HEK293 (cell line): ENCODE measurements at regions not wholly inside any gene's neighbourhood (a gene's known extent, or its start where the extent isn't known, plus 50 kb on each side); places are given as distances from the start of the nearest gene placed in this dataset.

Experiments used
- CTCF ChIA-PET: fragments of 350-600 bp; formaldehyde crosslinking; extraction: SDS; loops from one replicate; lab custom pipeline; 2021; ENCODE audit warnings: antibody characterized with exemption; lab: Yijun Ruan, JAX
- POLR2A ChIA-PET: fragments of 300-600 bp; formaldehyde crosslinking; extraction: SDS; loops from one replicate; lab custom pipeline; 2020; ENCODE audit warnings: antibody characterized with exemption, inconsistent platforms; lab: Yijun Ruan, JAX
- H3K27ac ChIP-seq: fragments of 200-500 bp; sonication (Bioruptor generic); 2 replicates; pipeline ENCODE4 v1.5.1; 2014; ENCODE audit warnings: low read depth, low read length, control low read depth, inconsistent platforms; ENCODE audit errors: extremely low read depth
- H3K36me3 ChIP-seq, 2 experiments: fragments of 200-500 bp in 1 of 2; sonication (Bioruptor generic) in 1 of 2; 1 replicate in 1 of 2; 2 replicates in 1 of 2; pipeline ENCODE4 v1.5.1; 2014 to 2017; ENCODE audit warnings: inconsistent platforms in 2 of 2, low read length in 2 of 2; ENCODE audit not compliant: control insufficient read depth in 2 of 2, insufficient read depth in 1 of 2
- H3K4me1 ChIP-seq: fragments of 200-500 bp; sonication (Bioruptor generic); 2 replicates; pipeline ENCODE4 v1.5.1; 2014; ENCODE audit warnings: mild to moderate bottlenecking, low read length, inconsistent platforms; ENCODE audit not compliant: control insufficient read depth, insufficient read depth
- H3K4me3 ChIP-seq: 2 replicates; pipeline ENCODE4 v1.5.1; 2011; ENCODE audit warnings: low read depth, mild to moderate bottlenecking, control low read depth, low read length, moderate library complexity
- H3K9me3 ChIP-seq: fragments of 200-500 bp; sonication (Bioruptor generic); 2 replicates; pipeline ENCODE4 v1.5.1; 2014; ENCODE audit warnings: low read depth, low read length, inconsistent platforms; ENCODE audit not compliant: control insufficient read depth, insufficient read depth
- GLIS1 ChIP-seq: fragments of 450-650 bp; formaldehyde crosslinking; IDR thresholded peaks from 2 replicates; pipeline ENCODE4 v1.5.1; 2016; ENCODE audit warnings: missing biosample characterization, missing genetic modification characterization
- REPIN1 ChIP-seq: fragments of 450-650 bp; formaldehyde crosslinking; IDR thresholded peaks from 2 replicates; pipeline ENCODE4 v1.5.1; 2017; ENCODE audit warnings: missing biosample characterization, missing genetic modification characterization, low read depth
- SALL2 ChIP-seq: fragments of 450-650 bp; formaldehyde crosslinking; IDR thresholded peaks from 2 replicates; pipeline ENCODE4 v1.5.0; 2017; ENCODE audit warnings: missing biosample characterization, mild to moderate bottlenecking, missing genetic modification characterization, borderline replicate concordance
- SCRT1 ChIP-seq: fragments of 450-650 bp; formaldehyde crosslinking; IDR thresholded peaks from 2 replicates; pipeline ENCODE4 v1.5.1; 2016; ENCODE audit warnings: missing biosample characterization, missing genetic modification characterization, borderline replicate concordance
- SCRT2 ChIP-seq: fragments of 450-650 bp; formaldehyde crosslinking; IDR thresholded peaks from 2 replicates; pipeline ENCODE4 v1.5.1; 2016; ENCODE audit warnings: missing biosample characterization, missing genetic modification characterization
- YY2 ChIP-seq: fragments of 450-650 bp; formaldehyde crosslinking; IDR thresholded peaks from 2 replicates; pipeline ENCODE4 v1.5.1; 2016; ENCODE audit warnings: missing biosample characterization, missing genetic modification characterization
- ZIC2 ChIP-seq: fragments of 450-650 bp; formaldehyde crosslinking; IDR thresholded peaks from 2 replicates; pipeline ENCODE4 v1.5.1; 2016; ENCODE audit warnings: missing biosample characterization, missing genetic modification characterization
- ZNF10 ChIP-seq: fragments of 450-650 bp; formaldehyde crosslinking; IDR thresholded peaks from 2 replicates; pipeline ENCODE4 v1.5.1; 2017; ENCODE audit warnings: missing biosample characterization, missing genetic modification characterization
- ZNF121 ChIP-seq: fragments of 450-650 bp; formaldehyde crosslinking; IDR thresholded peaks from 2 replicates; pipeline ENCODE4 v1.5.1; 2016; ENCODE audit warnings: missing biosample characterization, missing genetic modification characterization
- ZNF157 ChIP-seq: fragments of 450-650 bp; formaldehyde crosslinking; IDR thresholded peaks from 2 replicates; pipeline ENCODE4 v1.5.1; 2016; ENCODE audit warnings: missing biosample characterization, missing genetic modification characterization
- ZNF248 ChIP-seq: fragments of 450-650 bp; formaldehyde crosslinking; IDR thresholded peaks from 2 replicates; pipeline ENCODE4 v1.5.1; 2017; ENCODE audit warnings: missing biosample characterization, missing genetic modification characterization
- ZNF335 ChIP-seq: fragments of 450-650 bp; formaldehyde crosslinking; conservative IDR thresholded peaks from 2 replicates; pipeline ENCODE4 v1.5.1; 2016; ENCODE audit warnings: missing biosample characterization, missing genetic modification characterization
- ZNF341 ChIP-seq: fragments of 450-650 bp; formaldehyde crosslinking; IDR thresholded peaks from 2 replicates; pipeline ENCODE4; 2016; ENCODE audit warnings: low read depth, missing biosample characterization, missing genetic modification characterization
- ZNF391 ChIP-seq: fragments of 450-650 bp; formaldehyde crosslinking; IDR thresholded peaks from 2 replicates; pipeline ENCODE4 v1.5.1; 2016; ENCODE audit warnings: low read depth, missing biosample characterization, missing genetic modification characterization, borderline replicate concordance
- ZNF473 ChIP-seq: fragments of 450-650 bp; formaldehyde crosslinking; IDR thresholded peaks from 2 replicates; pipeline ENCODE4 v1.5.1; 2017; ENCODE audit warnings: missing biosample characterization, missing genetic modification characterization
- ZNF548 ChIP-seq: fragments of 450-650 bp; formaldehyde crosslinking; IDR thresholded peaks from 2 replicates; pipeline ENCODE4 v1.5.1; 2016; ENCODE audit warnings: missing biosample characterization, missing genetic modification characterization
- ZNF585B ChIP-seq: fragments of 450-650 bp; formaldehyde crosslinking; IDR thresholded peaks from 2 replicates; pipeline ENCODE4 v1.5.1; 2016; ENCODE audit warnings: missing biosample characterization, missing genetic modification characterization
- ZNF660 ChIP-seq: fragments of 450-650 bp; IDR thresholded peaks from 2 replicates; pipeline ENCODE4 v1.5.1; 2018; ENCODE audit warnings: missing biosample characterization, mild to moderate bottlenecking, missing genetic modification characterization
- ZNF701 ChIP-seq: fragments of 450-650 bp; formaldehyde crosslinking; IDR thresholded peaks from 2 replicates; pipeline ENCODE4 v1.5.1; 2016; ENCODE audit warnings: missing biosample characterization, missing genetic modification characterization
- ZNF76 ChIP-seq: fragments of 450-650 bp; formaldehyde crosslinking; IDR thresholded peaks from 2 replicates; pipeline ENCODE4; 2016; ENCODE audit warnings: low read depth, missing biosample characterization, missing genetic modification characterization, borderline replicate concordance
- ZNF776 ChIP-seq: fragments of 450-650 bp; formaldehyde crosslinking; IDR thresholded peaks from 2 replicates; pipeline ENCODE4 v1.5.0; 2017; ENCODE audit warnings: missing biosample characterization, missing genetic modification characterization, borderline replicate concordance
- ZNF792 ChIP-seq: fragments of 450-650 bp; formaldehyde crosslinking; IDR thresholded peaks from 2 replicates; pipeline ENCODE4 v1.5.1; 2016; ENCODE audit warnings: missing biosample characterization, missing genetic modification characterization
- ZNF830 ChIP-seq: fragments of 450-650 bp; IDR thresholded peaks from 2 replicates; pipeline ENCODE4 v1.5.0; 2018; ENCODE audit warnings: missing biosample characterization, missing genetic modification characterization, low read depth, mild to moderate bottlenecking, moderate library complexity
- ZNF843 ChIP-seq: fragments of 450-650 bp; formaldehyde crosslinking; IDR thresholded peaks from 2 replicates; pipeline ENCODE4 v1.5.1; 2016; ENCODE audit warnings: missing biosample characterization, missing genetic modification characterization
- ZXDB ChIP-seq: fragments of 450-650 bp; formaldehyde crosslinking; IDR thresholded peaks from 2 replicates; pipeline ENCODE4 v1.5.1; 2016; ENCODE audit warnings: missing biosample characterization, missing genetic modification characterization
- TF ChIP-seq, protein P1 (sequence below): fragments of 450-650 bp; formaldehyde crosslinking; optimal IDR thresholded peaks from 2 replicates; pipeline ENCODE3; 2016; ENCODE audit warnings: missing biosample characterization, mild to moderate bottlenecking, missing genetic modification characterization
- TF ChIP-seq, protein P2 (sequence below): fragments of 450-650 bp; formaldehyde crosslinking; IDR thresholded peaks from 2 replicates; pipeline ENCODE4 v1.5.1; 2016; ENCODE audit warnings: missing biosample characterization, missing genetic modification characterization, low read depth
- TF ChIP-seq, protein P3 (sequence below): fragments of 450-650 bp; formaldehyde crosslinking; IDR thresholded peaks from 2 replicates; pipeline ENCODE4 v1.5.1; 2017; ENCODE audit warnings: missing biosample characterization, missing genetic modification characterization

DNA sequence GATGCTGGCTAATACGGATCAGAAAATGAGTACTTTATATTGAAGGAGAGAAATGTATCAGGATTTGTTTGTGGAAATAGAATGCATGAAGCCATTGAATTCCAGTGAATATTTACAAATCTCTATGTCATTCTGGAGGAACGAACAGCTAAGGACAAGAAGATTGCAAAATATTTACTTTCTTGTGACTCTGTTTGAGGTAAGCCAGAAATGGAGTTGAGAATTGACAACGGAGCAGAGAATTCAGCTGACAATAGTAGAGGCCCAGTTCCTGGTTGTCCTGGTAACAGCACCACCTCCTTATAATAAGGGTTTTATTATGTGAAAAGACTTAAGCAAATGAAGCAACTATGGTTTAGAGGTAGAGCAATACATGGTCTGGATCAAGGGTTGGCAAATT lies 349.2 kb downstream of the ADCYAP1 start (continued):
- TF ChIP-seq ZNF121 (tag by site-specific recombination) = no peak
- no peak for TF ChIP-seq ZNF10 (tag by site-specific recombination)
- TF ChIP-seq ZNF473 (tag by site-specific recombination) = no peak
- no peak for TF ChIP-seq SCRT1 (tag by site-specific recombination)
- no peak for TF ChIP-seq ZXDB (tag by site-specific recombination)
- TF ChIP-seq ZNF335 (tag by site-specific recombination) = no peak
- no peak for TF ChIP-seq ZNF585B (tag by site-specific recombination)
- no peak for TF ChIP-seq YY2
- TF ChIP-seq ZIC2 = no peak

DNA sequence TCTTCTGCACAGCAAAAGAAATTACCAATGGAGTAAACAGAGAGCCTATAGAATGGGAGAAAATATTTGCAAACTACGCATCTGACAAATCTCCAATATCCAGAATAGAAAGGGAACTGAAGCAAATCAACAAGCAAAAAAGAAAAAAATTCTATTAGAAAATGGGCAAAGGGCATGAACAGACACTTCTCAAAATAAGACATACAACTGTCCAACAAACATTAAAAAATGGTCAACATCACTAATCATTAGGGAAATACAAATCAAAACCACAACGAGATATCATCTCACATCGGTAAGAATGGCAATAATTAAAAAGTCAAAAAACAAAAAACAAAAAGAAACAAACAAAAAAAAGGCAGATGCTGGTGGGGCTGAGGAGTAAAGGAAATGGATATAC lies 356.4 kb downstream of the ADCYAP1 start:
- H3K36me3 ChIP-seq = no peaks in the 10 kb centered on the region
- POLR2A ChIA-PET = no interaction called here
- no peak for TF ChIP-seq ZNF10 (tag by site-specific recombination)
- no peak for TF ChIP-seq SALL2 (tag by site-specific recombination)
- TF ChIP-seq ZNF391 = no peak
- TF ChIP-seq ZNF792 = no peak
- TF ChIP-seq, protein P1, sequence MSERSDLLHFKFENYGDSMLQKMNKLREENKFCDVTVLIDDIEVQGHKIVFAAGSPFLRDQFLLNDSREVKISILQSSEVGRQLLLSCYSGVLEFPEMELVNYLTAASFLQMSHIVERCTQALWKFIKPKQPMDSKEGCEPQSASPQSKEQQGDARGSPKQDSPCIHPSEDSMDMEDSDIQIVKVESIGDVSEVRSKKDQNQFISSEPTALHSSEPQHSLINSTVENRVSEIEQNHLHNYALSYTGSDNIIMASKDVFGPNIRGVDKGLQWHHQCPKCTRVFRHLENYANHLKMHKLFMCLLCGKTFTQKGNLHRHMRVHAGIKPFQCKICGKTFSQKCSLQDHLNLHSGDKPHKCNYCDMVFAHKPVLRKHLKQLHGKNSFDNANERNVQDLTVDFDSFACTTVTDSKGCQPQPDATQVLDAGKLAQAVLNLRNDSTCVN (tag by site-specific recombination) = no peak
- TF ChIP-seq ZNF341 (tag by site-specific recombination) = no peak
- TF ChIP-seq ZNF548 (tag by site-specific recombination) = no peak
- no peak for TF ChIP-seq ZNF335 (tag by site-specific recombination)
- no peak for TF ChIP-seq ZNF776 (tag by site-specific recombination)
- TF ChIP-seq, protein P2, sequence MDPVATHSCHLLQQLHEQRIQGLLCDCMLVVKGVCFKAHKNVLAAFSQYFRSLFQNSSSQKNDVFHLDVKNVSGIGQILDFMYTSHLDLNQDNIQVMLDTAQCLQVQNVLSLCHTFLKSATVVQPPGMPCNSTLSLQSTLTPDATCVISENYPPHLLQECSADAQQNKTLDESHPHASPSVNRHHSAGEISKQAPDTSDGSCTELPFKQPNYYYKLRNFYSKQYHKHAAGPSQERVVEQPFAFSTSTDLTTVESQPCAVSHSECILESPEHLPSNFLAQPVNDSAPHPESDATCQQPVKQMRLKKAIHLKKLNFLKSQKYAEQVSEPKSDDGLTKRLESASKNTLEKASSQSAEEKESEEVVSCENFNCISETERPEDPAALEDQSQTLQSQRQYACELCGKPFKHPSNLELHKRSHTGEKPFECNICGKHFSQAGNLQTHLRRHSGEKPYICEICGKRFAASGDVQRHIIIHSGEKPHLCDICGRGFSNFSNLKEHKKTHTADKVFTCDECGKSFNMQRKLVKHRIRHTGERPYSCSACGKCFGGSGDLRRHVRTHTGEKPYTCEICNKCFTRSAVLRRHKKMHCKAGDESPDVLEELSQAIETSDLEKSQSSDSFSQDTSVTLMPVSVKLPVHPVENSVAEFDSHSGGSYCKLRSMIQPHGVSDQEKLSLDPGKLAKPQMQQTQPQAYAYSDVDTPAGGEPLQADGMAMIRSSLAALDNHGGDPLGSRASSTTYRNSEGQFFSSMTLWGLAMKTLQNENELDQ (tag by site-specific recombination) = no peak
- TF ChIP-seq, protein P3, sequence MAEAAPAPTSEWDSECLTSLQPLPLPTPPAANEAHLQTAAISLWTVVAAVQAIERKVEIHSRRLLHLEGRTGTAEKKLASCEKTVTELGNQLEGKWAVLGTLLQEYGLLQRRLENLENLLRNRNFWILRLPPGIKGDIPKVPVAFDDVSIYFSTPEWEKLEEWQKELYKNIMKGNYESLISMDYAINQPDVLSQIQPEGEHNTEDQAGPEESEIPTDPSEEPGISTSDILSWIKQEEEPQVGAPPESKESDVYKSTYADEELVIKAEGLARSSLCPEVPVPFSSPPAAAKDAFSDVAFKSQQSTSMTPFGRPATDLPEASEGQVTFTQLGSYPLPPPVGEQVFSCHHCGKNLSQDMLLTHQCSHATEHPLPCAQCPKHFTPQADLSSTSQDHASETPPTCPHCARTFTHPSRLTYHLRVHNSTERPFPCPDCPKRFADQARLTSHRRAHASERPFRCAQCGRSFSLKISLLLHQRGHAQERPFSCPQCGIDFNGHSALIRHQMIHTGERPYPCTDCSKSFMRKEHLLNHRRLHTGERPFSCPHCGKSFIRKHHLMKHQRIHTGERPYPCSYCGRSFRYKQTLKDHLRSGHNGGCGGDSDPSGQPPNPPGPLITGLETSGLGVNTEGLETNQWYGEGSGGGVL (tag by site-specific recombination) = no peak
- TF ChIP-seq ZIC2 = no peak
- no peak for TF ChIP-seq ZNF157 (tag by site-specific recombination)
- TF ChIP-seq ZNF660 (tag by site-specific recombination) = no peak
- no peak overlapping the region for H3K27ac ChIP-seq
- no peaks in the 10 kb centered on the region for H3K4me1 ChIP-seq
- H3K9me3 ChIP-seq = no peaks in the 10 kb centered on the region
- CTCF ChIA-PET = interaction anchor here (0.6 kb wide), 1 partner anchor 99 kb away, joined by 3 read pairs; no protein-coding TSS in a partner anchor
- no peak overlapping the region for H3K4me3 ChIP-seq

DNA sequence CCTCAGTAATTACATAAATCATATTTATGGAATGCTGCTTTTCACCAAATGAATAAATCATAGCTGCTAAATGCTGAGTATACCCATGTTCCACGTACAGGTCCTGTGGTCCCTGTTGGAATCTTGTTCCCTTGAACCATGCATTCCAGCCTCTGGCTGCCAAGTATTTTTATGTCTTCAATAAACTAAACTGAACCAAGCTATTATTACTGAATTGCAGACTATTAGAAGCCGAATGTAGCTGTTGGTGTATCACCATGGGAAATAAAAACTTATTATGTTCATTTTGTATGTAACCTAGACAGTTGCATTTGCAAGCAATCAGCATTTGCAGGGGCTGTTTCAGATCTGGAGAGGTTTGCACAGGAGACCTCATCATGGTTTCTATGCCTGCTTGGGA lies 362.4 kb downstream of the ADCYAP1 start:
- Histone ChIP-seq H3K36me3 (no peaks in the 10 kb centered on the region), H3K27ac (no peak overlapping the region), H3K4me1 (no peaks in the 10 kb centered on the region), H3K9me3 (no peaks in the 10 kb centered on the region), H3K4me3 (no peak overlapping the region)
- POLR2A ChIA-PET = no interaction called here
- CTCF ChIA-PET = no interaction called here
- TF ChIP-seq SCRT2 (tag by site-specific recombination) (no peak), REPIN1 (no peak), ZNF76 (tag by site-specific recombination) (no peak), ZNF248 (tag by site-specific recombination) (no peak), ZNF701 (tag by site-specific recombination) (no peak), ZNF830 (tag by site-specific recombination) (no peak), ZNF341 (tag by site-specific recombination) (no peak), ZNF843 (tag by site-specific recombination) (no peak), GLIS1 (no peak)
